ENCODE measurements at regions not wholly inside any gene's neighbourhood (a gene's known extent, or its start where the extent isn't known, plus 50 kb on each side); places are given as distances from the start of the nearest gene placed in this dataset.

GRCh38 chr14:101471723-101472517, 89.4 kb upstream of the DIO3 start:
- Mint-ChIP-seq H3K27ac (no peak overlapping the region), H3K9me3 (no peaks in the 10 kb centered on the region)

GRCh38 chr14:101472518-101472849, 88.8 kb upstream of the DIO3 start:
- POLR2A ChIA-PET, result interaction anchor here (0.7 kb wide), 1 partner anchor 231 kb away, joined by 3 read pairs; no protein-coding TSS in a partner anchor

More at GRCh38 chr14:101471723-101472517, 89.4 kb upstream of the DIO3 start:
- no peaks in the 10 kb centered on the region for H3K36me3 Mint-ChIP-seq (ENCODE audit: low read depth)
- CTCF ChIA-PET, result no interaction called here
- DNase-seq (no peak), ATAC-seq (no peak)
- no peaks in the 10 kb centered on the region for H3K4me1 Mint-ChIP-seq (ENCODE audit: low read depth)
- peaks cover 4% of the 10 kb centered on the region for H3K27me3 Mint-ChIP-seq
- no peak for TF ChIP-seq CTCF (IDR thresholded peaks at IDR 0.05)
- no peak overlapping the region for H3K4me3 Mint-ChIP-seq
- POLR2A ChIA-PET, result no interaction called here
- intact Hi-C loops (cut with micrococcal nuclease), result no loop called here

GRCh38 chr14:101473045-101473729, 88.1 kb upstream of the DIO3 start:
- no peak for TF ChIP-seq CTCF (IDR thresholded peaks at IDR 0.05)
- no peak for DNase-seq
- Mint-ChIP-seq H3K4me3 (no peak overlapping the region), H3K4me1 (ENCODE audit: low read depth) (no peaks in the 10 kb centered on the region), H3K9me3 (no peaks in the 10 kb centered on the region), H3K36me3 (ENCODE audit: low read depth) (no peaks in the 10 kb centered on the region), H3K27me3 (peaks cover 9% of the 10 kb centered on the region), H3K27ac (no peak overlapping the region)
- CTCF ChIA-PET, result no interaction called here
- POLR2A ChIA-PET, result interaction anchor here (0.7 kb wide), 1 partner anchor 232 kb away, joined by 3 read pairs; no protein-coding TSS in a partner anchor
- no peak for ATAC-seq
- intact Hi-C loops (cut with micrococcal nuclease), result no loop called here

More at GRCh38 chr14:101472518-101472849, 88.8 kb upstream of the DIO3 start:
- intact Hi-C loops (cut with micrococcal nuclease), result no loop called here
- TF ChIP-seq CTCF (IDR thresholded peaks at IDR 0.05), result no peak
- Mint-ChIP-seq H3K9me3 (no peaks in the 10 kb centered on the region), H3K4me3 (no peak overlapping the region), H3K27ac (no peak overlapping the region), H3K4me1 (ENCODE audit: low read depth) (no peaks in the 10 kb centered on the region), H3K27me3 (peaks cover 7% of the 10 kb centered on the region), H3K36me3 (ENCODE audit: low read depth) (no peaks in the 10 kb centered on the region)
- CTCF ChIA-PET, result no interaction called here
- ATAC-seq (no peak), DNase-seq (no peak)

GRCh38 chr14:101473795-101474562, 87.3 kb upstream of the DIO3 start:
- TF ChIP-seq CTCF (IDR thresholded peaks at IDR 0.05), result no peak
- DNase-seq (no peak), ATAC-seq (no peak)
- POLR2A ChIA-PET, result no interaction called here
- Mint-ChIP-seq H3K27ac (no peak overlapping the region), H3K4me1 (ENCODE audit: low read depth) (no peaks in the 10 kb centered on the region), H3K4me3 (no peak overlapping the region), H3K36me3 (ENCODE audit: low read depth) (no peaks in the 10 kb centered on the region), H3K27me3 (peaks cover 9% of the 10 kb centered on the region), H3K9me3 (no peaks in the 10 kb centered on the region)
- intact Hi-C loops (cut with micrococcal nuclease), result no loop called here
- CTCF ChIA-PET, result no interaction called here
